Panc1 (cell line): ENCODE measurements at regions not wholly inside any gene's neighbourhood (a gene's known extent, or its start where the extent isn't known, plus 50 kb on each side); places are given as distances from the start of the nearest gene placed in this dataset.

Experiments
- POLR2AphosphoS5 ChIP-seq: IDR thresholded peaks from 2 replicates; pipeline ENCODE4 v1.6.1; 2012; ENCODE audit warnings: mild to moderate bottlenecking, low read depth, low read length, moderate library complexity
- SIN3A ChIP-seq: IDR thresholded peaks from 2 replicates; pipeline ENCODE4 v1.6.1; 2012; ENCODE audit warnings: low read depth, mild to moderate bottlenecking, low read length, moderate library complexity, borderline replicate concordance; ENCODE audit not compliant: insufficient read depth
- TF ChIP-seq, protein P1 (sequence below): fragments of 450-650 bp; IDR thresholded peaks from 2 replicates; pipeline ENCODE4 v1.5.1; 2017; ENCODE audit warnings: mild to moderate bottlenecking
- TF ChIP-seq, protein P2 (sequence below), 2 experiments: IDR thresholded peaks; 2 replicates each; pipeline ENCODE4 v1.6.1; 2011 to 2012; ENCODE audit warnings: low read depth in 2 of 2, control low read depth in 1 of 2, low read length in 1 of 2, mild to moderate bottlenecking in 1 of 2, moderate library complexity in 1 of 2; ENCODE audit not compliant: insufficient read depth in 1 of 2

DNA sequence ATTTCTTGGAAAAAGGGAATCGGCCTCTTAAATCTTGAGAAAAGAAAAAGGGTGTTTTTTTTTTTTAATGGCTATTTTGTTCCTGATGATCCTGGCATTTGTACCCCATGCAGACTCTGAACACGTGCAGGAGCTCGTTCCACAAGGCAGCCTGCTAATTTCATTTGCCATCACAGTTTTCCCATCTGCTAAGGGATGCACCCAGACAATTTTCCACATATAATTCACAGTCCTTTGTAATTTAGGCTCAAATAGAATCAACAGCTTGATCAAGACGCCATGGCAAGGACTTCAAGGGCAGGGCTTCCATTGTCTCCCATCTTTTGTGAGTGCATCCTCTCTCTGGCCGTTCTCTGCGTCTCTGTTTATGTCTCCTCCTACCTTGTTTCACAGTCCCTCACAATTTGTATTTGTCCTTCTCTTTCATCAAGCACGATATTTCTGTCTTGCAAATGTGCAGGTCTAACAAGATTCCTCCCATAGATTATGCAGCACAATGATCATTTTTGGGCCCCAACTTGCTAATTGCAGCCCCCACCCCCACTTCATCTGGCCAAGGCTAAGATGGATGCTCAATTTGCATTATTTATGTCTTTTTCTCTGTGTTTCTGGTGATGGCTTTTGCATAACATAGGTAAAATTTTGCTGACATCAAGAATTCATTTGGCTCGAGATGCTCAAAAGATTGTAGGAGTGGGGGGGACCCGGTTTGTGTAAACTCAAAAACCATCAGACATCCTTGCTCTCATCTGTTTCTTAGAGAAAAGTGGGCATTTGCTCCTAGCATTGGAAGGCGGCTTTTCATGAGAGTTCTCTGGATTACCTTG lies 356.0 kb upstream of the NPVF start:
- TF ChIP-seq POLR2AphosphoS5 (no peak), SIN3A (no peak)
- TF ChIP-seq, protein P1, sequence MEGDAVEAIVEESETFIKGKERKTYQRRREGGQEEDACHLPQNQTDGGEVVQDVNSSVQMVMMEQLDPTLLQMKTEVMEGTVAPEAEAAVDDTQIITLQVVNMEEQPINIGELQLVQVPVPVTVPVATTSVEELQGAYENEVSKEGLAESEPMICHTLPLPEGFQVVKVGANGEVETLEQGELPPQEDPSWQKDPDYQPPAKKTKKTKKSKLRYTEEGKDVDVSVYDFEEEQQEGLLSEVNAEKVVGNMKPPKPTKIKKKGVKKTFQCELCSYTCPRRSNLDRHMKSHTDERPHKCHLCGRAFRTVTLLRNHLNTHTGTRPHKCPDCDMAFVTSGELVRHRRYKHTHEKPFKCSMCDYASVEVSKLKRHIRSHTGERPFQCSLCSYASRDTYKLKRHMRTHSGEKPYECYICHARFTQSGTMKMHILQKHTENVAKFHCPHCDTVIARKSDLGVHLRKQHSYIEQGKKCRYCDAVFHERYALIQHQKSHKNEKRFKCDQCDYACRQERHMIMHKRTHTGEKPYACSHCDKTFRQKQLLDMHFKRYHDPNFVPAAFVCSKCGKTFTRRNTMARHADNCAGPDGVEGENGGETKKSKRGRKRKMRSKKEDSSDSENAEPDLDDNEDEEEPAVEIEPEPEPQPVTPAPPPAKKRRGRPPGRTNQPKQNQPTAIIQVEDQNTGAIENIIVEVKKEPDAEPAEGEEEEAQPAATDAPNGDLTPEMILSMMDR = no peak
- TF ChIP-seq, protein P2, sequence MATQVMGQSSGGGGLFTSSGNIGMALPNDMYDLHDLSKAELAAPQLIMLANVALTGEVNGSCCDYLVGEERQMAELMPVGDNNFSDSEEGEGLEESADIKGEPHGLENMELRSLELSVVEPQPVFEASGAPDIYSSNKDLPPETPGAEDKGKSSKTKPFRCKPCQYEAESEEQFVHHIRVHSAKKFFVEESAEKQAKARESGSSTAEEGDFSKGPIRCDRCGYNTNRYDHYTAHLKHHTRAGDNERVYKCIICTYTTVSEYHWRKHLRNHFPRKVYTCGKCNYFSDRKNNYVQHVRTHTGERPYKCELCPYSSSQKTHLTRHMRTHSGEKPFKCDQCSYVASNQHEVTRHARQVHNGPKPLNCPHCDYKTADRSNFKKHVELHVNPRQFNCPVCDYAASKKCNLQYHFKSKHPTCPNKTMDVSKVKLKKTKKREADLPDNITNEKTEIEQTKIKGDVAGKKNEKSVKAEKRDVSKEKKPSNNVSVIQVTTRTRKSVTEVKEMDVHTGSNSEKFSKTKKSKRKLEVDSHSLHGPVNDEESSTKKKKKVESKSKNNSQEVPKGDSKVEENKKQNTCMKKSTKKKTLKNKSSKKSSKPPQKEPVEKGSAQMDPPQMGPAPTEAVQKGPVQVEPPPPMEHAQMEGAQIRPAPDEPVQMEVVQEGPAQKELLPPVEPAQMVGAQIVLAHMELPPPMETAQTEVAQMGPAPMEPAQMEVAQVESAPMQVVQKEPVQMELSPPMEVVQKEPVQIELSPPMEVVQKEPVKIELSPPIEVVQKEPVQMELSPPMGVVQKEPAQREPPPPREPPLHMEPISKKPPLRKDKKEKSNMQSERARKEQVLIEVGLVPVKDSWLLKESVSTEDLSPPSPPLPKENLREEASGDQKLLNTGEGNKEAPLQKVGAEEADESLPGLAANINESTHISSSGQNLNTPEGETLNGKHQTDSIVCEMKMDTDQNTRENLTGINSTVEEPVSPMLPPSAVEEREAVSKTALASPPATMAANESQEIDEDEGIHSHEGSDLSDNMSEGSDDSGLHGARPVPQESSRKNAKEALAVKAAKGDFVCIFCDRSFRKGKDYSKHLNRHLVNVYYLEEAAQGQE (IDR thresholded peaks at IDR 0.05; ENCODE audit: insufficient read depth in 1 of 2, low read depth in 2 of 2, low read length in 1 of 2) = no peak
